NCI-H1417 treated with DMSO at 0.1 percent for 48 hours (cell line): ENCODE measurements at regions not wholly inside any gene's neighbourhood (a gene's known extent, or its start where the extent isn't known, plus 50 kb on each side); places are given as distances from the start of the nearest gene placed in this dataset.

Experiments used
- DNase-seq: peaks from one replicate; lab custom pipeline; 2025; lab: John Stamatoyannopoulos, UW

DNA sequence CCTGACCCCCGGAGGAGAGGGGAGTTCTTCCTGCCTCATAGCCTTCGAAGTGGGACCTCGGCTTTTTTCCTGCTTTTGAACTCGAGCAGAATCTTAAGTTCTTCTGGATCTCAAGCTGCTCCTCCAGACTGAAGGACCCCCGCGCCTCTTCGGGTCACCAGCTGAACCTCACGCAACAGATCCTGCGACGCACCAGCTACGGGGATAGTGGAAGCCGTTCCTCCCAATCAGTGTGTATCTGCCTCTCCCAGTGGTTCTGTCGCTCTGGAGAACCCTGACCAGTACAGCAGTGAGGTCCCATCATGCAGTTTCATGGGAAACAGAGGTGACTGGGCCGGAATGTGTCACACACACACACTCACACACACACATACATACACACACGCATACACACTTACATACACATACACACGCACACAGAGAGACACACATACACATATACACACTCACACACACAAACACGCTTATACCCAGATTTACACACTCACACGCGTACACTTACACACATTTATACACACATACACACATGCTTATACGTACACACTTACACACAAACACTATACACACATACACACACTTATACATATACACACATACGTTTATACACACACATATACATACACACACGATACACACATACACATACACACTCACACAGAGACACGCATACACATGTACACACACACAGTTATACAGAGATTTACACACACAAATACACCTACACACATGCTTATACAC, 170.0 kb downstream of the TTLL2 start:
- DNase-seq, result no peak

DNA sequence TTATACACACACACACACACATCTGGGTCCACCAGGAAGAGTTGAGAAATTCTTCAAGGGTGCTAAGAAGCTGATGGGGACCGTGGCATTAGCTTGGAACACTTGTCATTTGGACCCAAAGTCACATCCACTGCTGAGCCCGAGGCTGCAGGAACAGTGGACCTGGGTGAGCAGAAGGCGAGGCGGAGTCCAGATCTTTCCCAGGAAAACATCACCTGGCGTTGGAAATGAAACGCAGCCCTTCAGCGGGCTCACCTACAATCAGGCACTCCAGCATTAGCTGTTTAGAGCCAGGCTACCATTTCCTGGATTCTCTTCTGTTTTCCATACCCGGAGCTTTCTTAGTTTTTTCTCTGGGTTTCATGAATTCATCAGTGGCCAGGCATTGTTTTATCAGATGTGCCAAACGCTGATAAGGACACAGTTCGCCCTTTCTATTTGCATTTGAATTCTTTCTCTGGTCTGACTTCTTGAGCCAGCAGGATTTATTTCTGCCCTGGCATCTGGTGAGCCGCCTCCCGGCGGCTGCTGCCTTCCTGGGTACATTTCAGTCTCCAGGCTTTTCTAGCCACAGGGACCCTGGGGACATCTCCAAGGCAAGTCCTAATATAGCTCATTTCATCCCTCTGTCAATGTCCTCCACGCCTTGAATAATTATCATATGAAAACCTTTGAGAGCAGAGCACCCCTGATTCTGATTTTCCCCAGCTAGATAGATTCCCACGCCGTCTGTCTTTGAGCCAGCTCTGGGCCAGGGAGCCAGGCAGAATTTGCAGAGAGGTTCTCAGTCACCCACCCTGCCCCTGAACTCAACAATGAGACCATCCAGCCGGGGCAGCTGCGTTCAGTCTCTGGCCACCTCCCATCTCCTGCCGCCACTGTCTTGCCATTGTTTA, 170.9 kb downstream of the TTLL2 start:
- DNase-seq, result no peak

DNA sequence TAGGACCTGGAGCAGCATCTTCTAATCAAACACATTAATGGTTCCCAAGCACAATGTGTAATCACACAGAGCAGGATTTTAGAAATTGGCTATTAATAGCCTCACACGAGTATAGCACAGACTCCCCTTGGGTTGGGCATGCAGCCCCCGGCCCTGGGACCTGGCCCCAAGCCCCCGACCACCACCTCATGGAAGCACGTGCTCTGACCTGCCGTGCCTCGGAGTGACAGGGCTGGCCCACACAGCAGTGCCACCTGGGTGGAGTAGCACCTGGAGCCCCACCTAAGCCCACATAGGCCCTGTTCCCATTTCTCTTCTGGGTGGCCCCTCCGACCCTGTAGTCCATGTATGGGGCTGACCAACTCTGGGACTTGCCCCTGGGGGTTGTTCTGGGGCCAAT, 171.8 kb downstream of the TTLL2 start:
- DNase-seq, result no peak

DNA sequence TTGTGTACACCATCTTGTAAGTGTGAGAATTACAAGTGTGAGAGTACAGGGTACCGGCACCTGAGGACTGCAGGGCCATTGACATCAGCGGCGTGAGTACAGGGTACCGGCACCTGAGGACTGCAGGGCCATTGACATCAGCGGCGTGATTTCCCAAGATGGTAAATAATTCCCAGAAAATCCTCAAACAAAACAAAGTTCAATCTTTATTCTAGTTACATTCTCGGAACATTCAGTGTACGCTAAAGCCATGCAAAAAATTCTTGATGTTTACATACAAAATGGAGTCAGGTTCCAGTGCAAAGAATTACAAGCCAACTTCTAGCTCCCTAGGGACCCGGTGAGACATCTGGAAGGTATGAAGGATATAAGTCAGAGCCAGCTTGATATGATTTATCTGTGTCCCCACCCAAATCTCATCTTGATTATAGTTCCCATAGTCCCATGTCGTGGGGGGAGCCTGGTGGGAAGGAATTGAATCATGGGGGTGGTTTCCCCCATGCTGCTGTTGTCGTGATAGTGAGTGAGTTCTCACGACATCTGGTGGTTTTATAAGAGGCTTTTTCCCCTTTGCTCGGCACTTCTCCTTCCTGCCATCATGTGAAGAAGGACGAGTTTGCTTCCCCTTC, 172.7 kb downstream of the TTLL2 start:
- DNase-seq, result no peak

DNA sequence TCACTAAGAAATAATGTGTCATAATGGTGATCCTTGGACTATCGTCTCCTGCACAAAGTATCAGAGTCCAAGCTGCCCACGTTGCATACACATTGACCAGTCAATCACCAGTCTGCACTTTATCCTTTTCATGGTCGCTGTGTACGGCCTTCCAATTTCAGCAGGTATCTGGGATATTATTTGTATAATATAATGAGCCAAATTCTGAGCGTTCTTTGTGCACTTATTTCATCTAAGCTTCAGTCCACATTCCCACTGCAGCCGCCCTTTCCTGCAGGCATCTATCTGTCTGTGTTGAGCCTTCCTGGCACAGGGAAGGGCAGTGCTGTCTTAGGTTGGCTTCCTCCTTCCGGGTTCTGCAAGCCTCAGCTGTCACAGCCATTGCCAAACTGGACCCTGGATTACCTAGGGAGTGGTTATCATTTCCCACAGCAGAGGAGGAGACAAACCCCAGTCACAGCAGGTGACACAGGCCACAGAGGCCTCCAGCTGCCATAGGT, 174.3 kb downstream of the TTLL2 start:
- no peak for DNase-seq

DNA sequence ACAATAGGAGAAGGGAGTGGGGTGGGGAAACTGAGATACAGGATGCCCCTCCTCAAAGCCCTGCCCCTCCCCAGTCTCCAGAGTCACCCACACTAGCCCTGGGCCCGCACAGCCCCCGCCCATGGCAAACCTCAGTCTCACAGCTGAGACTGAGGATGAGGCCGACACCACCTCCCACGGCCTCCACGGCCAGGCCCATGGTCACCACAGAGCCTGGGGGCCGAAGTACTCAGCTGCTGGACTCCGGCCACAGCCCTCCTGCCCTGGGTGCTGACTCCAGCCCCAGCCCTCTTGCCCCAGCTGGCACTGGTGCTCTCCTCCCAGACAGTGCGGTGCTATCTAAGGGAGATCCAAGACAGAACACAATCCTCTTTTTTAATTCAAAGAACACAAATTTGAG, 176.1 kb downstream of the TTLL2 start:
- no peak for DNase-seq

DNA sequence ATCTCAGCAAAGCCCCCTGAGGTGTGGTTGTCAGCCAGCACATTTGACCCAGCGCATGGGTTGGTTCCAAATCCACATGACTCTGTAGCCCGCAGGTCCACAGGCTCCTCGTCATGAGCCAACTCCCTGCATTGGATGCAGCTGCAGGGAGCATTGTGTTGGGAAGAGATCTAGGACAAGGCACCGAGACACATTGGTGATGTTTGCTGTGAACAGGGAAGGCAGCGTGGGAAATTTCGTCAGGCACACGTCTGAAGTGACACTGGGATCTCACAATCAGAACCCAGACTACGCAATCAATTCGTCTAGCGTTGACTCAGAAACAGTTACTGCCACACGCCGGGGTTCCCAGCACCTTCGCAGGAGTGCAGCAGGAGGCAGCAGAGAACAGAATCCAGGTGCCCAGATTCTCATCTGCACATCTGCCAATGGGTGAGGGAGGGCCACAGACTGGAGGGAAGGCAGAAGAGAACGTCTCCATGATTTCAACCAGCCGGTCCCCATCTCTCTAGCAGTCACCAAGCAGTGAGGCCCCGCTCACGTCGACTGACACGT, 177.0 kb downstream of the TTLL2 start:
- DNase-seq, result no peak

DNA sequence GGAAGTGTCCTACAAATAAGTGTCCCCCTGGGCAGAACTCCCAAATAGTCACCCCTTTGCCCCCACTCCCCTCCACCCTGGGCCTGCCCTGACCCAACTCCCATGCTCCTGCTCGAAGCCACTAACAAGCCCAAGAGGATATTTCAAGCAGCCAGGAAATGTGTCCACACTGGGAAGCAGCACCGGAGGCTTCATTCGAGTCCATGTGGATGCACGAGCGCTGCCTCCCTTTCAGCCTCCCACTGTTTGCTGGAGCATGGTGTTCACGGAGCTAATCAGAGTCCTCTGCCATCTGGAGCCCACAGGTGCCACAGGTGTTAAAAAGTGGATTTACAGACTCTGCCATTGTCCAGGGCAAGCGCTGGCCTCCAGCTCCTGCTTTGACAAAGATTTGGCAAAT, 177.6 kb downstream of the TTLL2 start:
- no peak for DNase-seq

DNA sequence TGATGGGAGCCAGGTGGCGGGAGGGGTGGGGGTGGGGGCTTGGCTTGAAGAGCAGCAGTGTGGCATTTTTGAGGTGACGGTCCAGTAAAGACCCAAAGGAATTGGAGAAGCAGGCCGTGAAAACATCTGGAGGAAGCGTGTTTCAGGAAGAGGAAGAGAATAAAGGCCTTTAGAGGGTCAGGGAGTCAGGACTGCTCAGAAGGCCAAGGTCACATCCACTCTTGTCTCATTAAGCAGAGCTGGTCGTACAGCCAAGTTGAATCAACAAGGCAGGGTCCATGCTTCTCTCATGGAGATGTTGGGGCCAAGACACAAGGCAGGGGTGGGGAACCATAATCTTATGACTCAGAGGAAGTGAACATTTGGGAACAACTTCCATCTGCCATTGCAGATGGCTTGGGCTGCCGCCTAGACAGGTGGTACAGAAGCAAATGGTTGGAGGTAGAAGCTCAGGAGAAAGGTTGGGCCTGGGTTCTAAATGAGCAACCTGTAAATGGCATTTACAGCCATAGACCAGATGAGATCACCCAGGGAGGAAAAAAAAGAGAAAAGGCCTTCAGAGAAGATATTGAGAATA, 179.6 kb downstream of the TTLL2 start:
- no peak for DNase-seq

DNA sequence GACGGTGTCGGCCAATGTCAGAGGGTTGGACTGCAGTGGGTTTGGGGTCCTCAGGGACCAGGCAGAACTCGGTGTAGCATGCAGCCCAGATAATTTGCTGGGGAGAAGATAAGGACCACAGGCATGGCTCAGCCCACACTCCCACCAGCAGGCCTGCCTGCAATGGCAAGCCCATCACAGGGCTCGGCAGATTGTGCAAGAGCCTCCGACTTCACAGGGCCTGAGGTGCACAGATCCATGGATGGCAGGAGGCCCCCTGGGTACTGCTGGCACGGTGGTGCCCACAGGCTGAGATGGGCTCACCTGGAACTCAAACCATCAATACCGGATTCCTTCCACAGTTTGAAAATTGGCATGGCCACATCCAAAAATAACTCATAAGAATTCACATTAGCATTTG, 180.3 kb downstream of the TTLL2 start:
- DNase-seq, result no peak

DNA sequence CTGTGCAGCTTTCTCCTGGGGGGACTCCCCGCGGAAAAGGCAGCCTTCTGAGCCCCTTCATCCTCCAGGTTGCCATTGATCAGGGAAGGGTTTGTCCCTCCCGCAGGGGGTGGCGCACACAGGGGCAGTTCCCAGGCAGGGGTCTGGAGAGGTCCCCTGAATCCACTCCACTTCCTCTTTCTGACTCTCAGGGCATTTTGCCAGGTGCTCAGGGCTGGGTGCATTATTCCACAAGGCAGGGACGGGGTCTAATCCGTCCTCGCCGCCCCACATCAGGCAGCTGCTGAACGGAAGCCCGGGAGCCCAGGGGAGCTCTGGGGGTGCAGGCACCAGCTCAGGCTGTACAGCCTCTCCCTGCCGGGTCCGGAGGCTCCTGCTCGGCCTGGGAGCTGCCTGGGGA, 180.9 kb downstream of the TTLL2 start:
- DNase-seq, result no peak

DNA sequence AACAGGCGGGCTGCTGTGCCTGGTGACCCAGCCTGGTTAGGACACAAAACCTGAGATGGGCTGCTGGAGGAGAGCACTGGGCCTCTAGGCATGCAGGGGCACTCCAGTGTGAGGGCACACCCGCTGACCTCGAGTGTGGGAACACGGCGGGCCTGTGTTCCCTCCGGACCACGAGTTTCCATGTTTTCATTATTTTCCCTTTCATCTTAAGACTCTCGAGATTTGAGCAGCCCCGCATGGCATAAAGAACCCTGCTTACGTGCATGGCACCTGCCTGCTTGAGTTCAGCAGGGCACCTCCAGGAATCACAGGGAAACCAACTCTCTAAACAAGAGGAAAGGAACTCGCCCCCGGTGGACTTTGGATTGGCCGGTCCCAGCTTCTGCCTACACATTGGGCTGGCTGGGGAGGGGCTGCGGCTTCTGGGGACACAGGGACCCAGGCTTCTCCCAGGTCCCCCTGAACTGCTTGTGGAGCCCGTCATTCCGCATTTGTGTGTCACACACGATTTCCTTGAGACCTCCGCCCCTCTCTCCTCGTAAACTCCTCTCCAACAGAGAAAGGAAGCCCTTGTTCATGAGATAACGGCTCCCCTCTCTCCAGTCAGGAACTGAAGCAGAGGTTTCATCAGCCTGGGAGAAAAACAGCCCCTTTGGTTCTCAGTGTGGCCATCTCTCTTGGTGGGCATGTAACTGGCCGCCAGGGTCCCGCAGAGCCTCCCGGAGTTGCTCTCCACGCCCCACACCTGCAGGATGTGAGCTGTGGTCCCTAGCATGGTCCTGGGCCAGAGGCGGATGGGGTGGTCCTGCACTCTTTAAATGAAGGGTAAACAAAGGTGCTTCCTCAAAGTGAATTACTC, 181.8 kb downstream of the TTLL2 start:
- no peak for DNase-seq

DNA sequence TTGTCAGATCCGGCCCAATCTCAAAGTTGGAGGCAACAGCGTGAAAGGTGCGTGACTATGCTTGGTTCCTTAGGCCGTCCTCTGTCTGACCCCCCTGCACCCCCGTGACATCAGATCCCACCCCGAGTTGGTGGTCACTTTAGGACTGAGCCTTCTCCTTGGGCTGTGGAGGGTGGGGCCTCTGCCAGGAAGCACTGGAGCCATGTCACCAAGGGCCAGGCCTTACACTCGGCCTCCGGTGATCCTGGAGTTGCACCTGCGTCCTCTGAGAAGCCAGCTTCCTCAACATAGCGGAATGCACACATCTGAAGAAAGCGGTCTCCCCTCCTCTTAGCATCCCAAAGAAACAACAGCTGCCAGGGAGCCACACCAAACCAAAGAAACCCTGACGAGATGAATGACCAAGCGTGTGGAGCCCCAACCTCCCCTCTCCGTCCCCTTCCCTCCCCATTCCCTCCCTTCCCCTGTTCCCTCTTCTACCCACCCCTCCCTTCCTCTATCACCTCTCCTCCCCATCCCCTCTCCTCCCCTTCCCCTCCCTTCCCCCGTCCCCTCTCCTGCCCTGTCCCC, 182.6 kb downstream of the TTLL2 start:
- no peak for DNase-seq

DNA sequence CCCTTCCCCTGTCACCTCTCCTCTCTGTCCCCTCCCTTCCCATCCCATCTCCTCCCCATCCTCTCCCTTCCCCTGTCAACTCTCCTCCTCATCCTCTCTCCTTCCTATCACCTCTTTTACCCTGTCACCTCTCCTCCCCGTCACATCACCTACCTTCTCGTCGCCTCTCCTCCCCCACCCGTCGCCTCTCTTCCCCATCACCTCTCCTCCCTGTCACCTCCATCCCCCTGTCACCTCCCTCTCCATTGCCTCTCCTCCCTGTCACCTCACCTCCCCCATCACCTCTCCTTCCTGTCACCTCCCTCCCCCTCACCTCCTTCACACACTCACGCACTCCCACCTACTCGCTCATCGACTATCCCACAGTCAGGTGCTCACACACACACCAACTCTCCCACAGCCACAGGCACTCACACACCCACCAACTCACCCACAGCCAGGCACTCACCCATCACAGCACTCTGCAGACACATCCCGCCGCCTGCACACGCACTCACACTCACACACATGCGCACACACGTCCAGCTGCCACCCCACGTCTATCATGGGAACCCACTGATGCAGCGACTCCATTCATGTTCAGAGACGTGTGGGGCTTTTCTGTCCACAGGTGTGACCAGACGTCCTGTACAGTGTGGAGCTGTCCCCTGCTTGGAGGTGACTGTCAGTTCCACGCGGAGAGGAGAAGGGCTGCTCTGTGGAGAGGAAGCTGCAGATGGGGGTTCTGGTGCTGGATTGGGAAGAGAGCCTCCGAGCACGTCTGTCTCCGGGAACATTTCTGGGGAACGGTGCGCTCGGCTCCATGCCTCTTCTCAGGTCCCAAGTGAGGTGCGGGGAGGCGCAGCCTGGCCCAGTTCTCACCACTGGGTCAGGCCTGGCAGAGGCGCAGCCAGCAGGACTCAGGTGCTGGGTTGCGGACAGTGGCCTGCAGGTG, 184.3 kb downstream of the TTLL2 start:
- DNase-seq, result no peak

DNA sequence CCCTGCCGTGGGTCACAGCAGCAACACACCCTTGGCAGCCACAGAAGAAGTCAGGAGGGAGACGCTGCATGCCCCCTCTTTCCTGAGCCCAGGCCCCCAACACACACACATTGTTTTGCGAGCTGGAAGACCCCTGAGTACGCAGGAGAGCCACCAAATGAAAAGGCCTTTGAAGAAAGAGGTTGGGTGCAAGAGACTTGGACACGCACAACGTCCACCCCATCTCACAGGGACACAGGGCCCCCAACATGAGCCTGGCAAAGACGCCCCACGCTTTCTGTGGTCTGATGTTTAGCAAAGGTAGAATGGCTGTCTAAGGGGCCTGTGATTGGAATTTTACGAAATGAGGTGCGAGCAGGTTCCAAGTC, 185.0 kb downstream of the TTLL2 start:
- DNase-seq, result no peak

DNA sequence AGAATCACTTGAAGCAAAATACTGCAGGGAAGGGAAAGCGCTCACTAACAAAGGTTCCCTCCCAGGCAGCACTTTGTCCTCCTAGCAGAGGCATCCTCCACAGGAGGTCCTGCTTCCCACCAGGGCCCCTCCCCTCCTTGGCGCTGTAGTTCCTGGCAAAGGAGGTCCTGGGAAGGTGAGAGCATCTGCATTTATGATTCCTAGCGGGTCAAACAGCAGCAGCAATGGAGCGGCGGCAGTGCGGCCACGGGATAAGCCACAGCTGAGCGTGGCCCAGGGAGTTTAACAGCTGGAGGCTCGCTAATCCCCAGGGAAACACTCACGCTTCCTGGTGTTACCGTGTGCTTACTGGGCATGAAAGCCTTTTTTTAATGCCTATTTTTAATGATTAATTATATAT, 185.8 kb downstream of the TTLL2 start:
- DNase-seq, result no peak

DNA sequence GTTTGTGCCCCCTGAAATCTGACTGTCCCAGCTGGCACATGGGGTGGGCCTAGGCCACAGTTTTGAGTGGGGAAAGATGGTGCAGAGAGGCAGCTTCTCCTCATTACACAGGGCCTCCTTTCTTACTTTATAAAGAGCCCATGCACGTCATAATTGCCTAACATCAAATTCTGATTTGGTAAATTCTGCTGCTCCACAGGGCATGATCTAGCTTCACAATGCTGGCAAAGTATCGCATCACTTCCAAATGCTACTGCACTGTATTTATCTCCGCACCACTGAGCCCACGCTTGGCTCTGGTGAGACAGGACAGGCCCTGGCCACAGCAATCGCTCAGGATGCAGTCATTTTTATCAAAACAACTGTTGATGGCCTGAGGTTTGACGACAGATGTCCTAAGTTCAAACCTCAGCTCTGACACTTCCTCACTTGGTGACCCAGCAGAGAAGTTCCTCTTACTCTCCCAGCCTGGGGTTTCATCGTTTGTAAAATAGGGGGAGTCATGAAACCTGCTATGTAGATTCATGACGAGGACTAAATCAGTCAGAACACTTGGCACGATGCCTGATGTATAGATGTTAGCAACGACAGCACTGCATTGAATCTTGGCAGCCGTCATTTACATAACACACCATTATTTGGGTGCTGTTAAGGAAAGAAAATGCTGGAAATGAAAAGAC, 187.9 kb downstream of the TTLL2 start:
- no peak for DNase-seq

DNA sequence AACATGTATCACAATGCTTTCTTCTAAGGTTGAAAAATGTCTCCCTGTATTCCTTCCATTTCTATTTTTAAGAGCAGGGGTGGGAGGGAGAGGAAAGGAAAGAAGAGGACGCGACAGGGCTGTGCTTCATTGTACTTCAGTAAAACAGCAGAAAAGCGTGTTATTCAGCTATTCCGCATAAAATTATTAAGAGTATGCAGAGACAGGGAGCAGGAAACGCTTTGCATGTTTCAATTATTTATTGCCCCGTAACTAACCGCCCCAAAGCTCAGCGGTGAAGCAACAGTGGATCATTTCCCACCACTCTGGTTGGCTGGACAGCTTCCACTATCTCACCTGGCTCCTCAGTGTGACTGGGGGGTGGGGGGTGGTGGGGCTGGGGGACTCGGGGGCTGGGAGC, 188.9 kb downstream of the TTLL2 start:
- no peak for DNase-seq

DNA sequence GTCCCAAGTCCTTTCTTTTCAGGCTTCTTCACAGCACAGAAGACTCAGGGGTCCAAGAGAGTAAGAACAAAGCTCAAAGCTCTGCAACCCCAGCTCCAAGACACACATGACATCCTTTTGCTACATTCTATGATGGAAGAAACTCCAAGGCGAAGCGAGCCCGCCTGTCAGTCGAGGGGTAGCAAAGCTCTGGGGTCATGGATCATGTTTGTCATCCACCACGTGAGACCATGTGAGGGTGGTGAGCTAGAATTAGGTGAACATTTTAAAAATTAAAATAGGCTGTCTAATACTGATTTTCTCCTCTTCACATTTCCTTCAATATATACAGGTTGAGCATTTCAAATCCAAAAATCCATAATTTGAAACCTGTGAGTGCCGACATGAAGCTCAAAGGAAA, 189.6 kb downstream of the TTLL2 start:
- no peak for DNase-seq
